ENCODE measurements at regions not wholly inside any gene's neighbourhood (a gene's known extent, or its start where the extent isn't known, plus 50 kb on each side); places are given as distances from the start of the nearest gene placed in this dataset.

DNA sequence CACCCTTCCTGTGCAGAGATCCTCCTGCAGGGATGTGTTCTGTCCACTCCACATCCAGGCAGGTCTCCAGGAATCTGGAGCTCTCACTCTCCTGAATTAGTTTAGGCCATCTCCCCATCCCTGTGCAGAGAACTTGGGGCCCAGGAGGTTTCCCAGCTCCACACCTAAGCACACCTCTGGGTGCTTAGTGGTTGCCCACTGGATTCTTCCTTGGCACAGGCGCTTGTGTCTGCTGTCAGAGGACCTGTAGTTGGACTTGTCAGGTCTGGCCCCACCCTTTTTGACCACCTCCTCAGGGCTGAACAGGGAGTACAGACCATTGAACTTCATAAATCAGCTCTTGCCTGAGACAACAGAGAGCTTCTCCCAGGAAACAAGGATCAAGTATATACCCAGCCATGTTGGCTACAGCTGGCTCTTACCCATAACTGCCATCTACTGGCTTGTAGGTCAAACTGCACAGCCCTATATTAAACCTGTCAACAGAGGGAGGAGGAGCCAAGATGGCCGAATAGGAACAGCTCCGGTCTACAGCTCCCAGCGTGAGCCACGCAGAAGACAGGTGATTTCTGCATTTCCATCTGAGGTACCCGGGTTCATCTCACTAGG lies 275.5 kb downstream of the PPARGC1A start:
- TF ChIP-seq EZH2 (IDR thresholded peaks at IDR 0.05) (no peak), POLR2AphosphoS5 (IDR thresholded peaks at IDR 0.05; ENCODE audit: borderline replicate concordance, low read depth, low read length) (no peak)
